IPS DF 6.9 (cell line): ENCODE measurements at regions not wholly inside any gene's neighbourhood (a gene's known extent, or its start where the extent isn't known, plus 50 kb on each side); places are given as distances from the start of the nearest gene placed in this dataset.

Source experiments
- DNase-seq: peaks from one replicate; pipeline ENCODE4 v3.0.0-alpha.2; 2013; ENCODE audit warnings: low read depth, low spot score
- H3K27ac ChIP-seq: one replicate; pipeline ENCODE4 v1.5.1; 2013; ENCODE audit warnings: low read length, control low read depth
- H3K27me3 ChIP-seq: 2 replicates; pipeline ENCODE4 v1.6.1; 2013; ENCODE audit warnings: mild to moderate bottlenecking, low read length; ENCODE audit not compliant: control insufficient read depth, insufficient read depth
- H3K36me3 ChIP-seq: 2 replicates; pipeline ENCODE4 v1.6.1; 2013; ENCODE audit warnings: low read length; ENCODE audit not compliant: control insufficient read depth, insufficient read depth
- H3K4me1 ChIP-seq: 2 replicates; pipeline ENCODE4 v1.6.1; 2013; ENCODE audit warnings: low read length; ENCODE audit not compliant: control insufficient read depth, insufficient read depth
- H3K4me3 ChIP-seq: 2 replicates; pipeline ENCODE4 v1.5.1; 2013; ENCODE audit warnings: mild to moderate bottlenecking, low read length
- H3K9me3 ChIP-seq: 2 replicates; pipeline ENCODE4 v1.6.1; 2013; ENCODE audit warnings: low read length, inconsistent platforms; ENCODE audit not compliant: control insufficient read depth, insufficient read depth
- WGBS: extraction: QIAGEN DNeasy Blood & Tissue Kit; methylation state at CpG from one replicate; pipeline ENCODE4 v1.1.7; 2013; ENCODE audit warnings: mixed read lengths, missing lambda C conversion rate; ENCODE audit not compliant: insufficient read length, insufficient coverage; 5-methylcytosine and 5-hydroxymethylcytosine counted together

DNA sequence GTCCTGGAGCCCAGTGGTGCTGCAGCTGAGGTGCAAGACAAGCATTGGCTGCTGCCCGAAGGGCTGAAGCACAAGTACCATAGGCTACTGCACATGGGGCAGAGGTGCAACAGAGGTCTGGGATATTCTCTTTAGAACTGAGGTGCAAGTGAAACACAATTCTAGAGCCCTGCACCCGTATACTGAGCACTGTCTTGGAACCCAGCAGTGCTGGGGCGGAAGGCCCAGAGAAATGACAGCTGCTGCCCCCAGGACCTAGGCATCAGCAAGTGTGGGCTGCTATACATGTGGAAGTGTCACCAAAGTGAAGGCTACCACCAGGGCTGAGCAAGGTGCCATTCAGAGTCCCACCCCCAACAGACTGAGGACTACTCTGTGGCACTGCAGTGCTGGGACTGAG, 393.6 kb upstream of the STEAP1 start:
- Histone ChIP-seq H3K27ac (no peak overlapping the region), H3K27me3 (no peaks in the 10 kb centered on the region), H3K36me3 (no peaks in the 10 kb centered on the region), H3K4me1 (no peaks in the 10 kb centered on the region), H3K4me3 (no peak overlapping the region), H3K9me3 (no peaks in the 10 kb centered on the region)
- DNase-seq: no peak
- no CpG with 5 or more reads among the region's 3 CpGs for WGBS

DNA sequence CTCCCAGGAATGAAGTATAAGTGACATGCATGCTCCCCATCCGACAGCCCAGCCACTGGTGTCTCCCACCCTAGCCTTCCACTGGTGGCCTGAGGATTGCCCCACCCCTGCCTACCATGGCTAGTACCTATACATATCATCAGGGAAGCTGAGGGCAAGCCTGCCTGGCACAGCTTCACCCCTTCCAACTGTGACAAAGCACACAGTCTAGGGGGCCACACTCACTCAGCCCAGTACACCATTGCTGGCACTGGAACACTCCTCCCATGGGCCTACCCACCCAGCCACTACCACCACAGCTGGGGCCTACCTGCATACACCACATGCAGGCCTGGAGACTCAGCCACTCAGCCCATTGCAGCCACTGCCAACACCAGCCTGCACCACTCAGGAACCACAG, 393.1 kb upstream of the STEAP1 start:
- no CpG with 5 or more reads among the region's 1 CpG for WGBS
- H3K27me3 ChIP-seq: no peaks in the 10 kb centered on the region
- H3K36me3 ChIP-seq: no peaks in the 10 kb centered on the region
- H3K27ac ChIP-seq: no peak overlapping the region
- no peaks in the 10 kb centered on the region for H3K4me1 ChIP-seq
- no peak overlapping the region for H3K4me3 ChIP-seq
- no peaks in the 10 kb centered on the region for H3K9me3 ChIP-seq
- DNase-seq: no peak

DNA sequence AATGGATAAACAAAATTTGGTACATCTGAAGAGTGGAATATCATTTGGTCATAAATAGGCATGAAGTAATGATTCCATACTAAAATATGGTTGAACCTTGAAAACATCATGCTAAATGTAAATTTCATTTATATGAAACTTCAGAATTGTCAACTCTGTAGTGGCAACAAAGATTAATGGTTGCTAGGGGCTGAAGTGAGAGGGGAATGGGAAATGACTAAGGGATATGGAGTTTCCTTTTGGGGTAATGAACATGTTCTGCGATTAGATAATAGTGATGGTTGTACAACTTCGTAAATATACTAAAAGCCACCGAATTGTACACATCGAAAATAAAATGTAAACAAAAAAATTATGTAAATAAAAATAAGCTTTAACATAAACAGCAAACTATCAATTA, 384.1 kb upstream of the STEAP1 start:
- DNase-seq: no peak
- Histone ChIP-seq H3K36me3 (no peaks in the 10 kb centered on the region), H3K27me3 (no peaks in the 10 kb centered on the region), H3K9me3 (no peaks in the 10 kb centered on the region), H3K27ac (no peak overlapping the region), H3K4me1 (no peaks in the 10 kb centered on the region), H3K4me3 (no peak overlapping the region)
- WGBS: no CpG with 5 or more reads among the region's 4 CpGs

DNA sequence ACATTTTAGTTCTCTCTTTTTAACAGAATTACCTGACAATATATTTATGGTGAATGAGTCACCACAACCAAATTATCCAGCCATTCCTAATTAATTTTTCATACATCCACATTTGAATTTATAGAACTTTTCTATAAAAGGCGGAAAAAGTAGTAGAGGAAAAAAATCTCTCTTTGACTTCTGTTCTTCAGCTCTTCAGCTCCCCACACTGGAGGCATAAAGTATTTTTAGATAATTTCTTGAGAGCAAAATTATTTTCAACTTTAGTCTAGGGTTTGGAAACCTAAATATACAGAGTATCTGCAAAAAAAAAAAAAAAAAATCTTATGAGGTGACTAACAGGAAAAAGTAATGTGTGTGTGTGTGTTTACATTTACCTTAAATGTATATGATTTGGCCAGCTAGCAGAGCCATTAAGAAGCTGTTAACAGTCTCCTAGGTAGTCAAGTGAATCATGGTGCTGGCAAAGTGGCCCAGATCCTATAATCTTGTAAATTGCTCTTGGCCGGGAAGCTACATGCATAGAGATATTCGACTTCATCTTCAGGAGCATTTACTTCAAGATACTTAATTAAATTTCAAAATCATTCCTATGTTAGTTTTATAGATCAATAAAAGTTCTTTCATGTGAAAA, 383.1 kb upstream of the STEAP1 start:
- Histone ChIP-seq H3K27me3 (no peaks in the 10 kb centered on the region), H3K27ac (no peak overlapping the region), H3K9me3 (no peaks in the 10 kb centered on the region), H3K4me1 (no peaks in the 10 kb centered on the region), H3K36me3 (no peaks in the 10 kb centered on the region), H3K4me3 (no peak overlapping the region)
- no CpG with 5 or more reads among the region's 3 CpGs for WGBS
- DNase-seq: no peak

DNA sequence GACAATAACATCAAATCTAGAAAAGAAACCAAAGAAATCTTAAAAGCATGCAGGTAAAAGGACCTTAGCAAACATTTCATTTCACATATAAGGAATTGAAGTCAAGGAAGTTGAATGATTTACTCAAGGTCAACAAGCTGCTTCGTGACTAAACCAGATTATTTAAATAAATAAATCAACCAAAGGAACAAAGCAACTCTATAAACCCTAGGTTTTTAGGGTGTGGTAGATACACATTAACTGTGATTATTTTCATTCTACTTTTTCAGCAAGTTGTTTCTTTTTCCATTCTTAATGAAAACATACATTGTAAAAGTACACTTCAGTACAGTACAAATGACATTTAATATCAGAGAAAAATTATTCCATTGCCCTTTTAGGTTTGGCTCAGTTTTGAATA, 382.0 kb upstream of the STEAP1 start:
- DNase-seq: no peak
- Histone ChIP-seq H3K9me3 (no peaks in the 10 kb centered on the region), H3K4me3 (no peak overlapping the region), H3K27ac (no peak overlapping the region), H3K4me1 (no peaks in the 10 kb centered on the region), H3K27me3 (no peaks in the 10 kb centered on the region), H3K36me3 (no peaks in the 10 kb centered on the region)
- no CpG with 5 or more reads among the region's 1 CpG for WGBS

DNA sequence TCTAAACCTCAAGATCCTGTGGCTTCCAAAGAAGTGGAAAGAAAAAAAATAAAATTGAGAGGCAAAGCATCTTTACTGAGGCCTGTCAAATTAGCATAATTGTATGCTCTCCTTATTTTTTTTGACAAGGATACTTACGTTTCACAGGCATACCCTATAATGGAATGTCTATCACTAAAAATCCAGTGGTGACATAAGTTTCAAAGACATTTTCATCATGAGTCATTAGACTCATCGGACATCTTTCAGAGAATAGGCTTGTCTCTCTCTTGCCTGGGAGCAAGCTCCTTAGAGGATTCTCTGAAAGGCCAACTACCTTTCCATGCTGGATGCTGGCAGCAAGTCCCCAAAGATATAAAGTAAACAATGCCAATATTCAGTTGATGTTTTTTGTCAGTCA, 380.7 kb upstream of the STEAP1 start:
- WGBS: no CpG with 5 or more reads among the region's 2 CpGs
- H3K27ac ChIP-seq: no peak overlapping the region
- DNase-seq: no peak
- no peaks in the 10 kb centered on the region for H3K9me3 ChIP-seq
- no peaks in the 10 kb centered on the region for H3K27me3 ChIP-seq
- H3K36me3 ChIP-seq: no peaks in the 10 kb centered on the region
- H3K4me1 ChIP-seq: no peaks in the 10 kb centered on the region
- no peak overlapping the region for H3K4me3 ChIP-seq

DNA sequence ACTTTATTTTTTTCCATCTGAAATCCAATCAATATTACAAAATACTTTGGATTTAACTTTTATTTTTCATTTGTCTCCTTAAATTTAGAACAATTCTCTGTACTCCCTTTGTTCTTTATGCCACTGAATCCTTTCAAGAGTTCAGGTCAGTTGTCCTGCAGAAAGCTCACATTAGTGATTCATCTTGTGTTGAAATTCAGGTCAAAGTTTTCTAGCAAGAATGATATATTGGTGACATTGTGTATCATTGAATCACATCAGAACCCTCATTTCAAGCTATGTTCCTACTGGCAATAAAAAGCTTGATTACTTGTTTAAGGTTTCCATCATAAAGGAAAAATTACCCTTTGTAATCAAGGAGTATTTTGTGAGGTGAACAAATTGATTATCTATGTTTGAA, 378.8 kb upstream of the STEAP1 start:
- no peaks in the 10 kb centered on the region for H3K4me1 ChIP-seq
- no peak overlapping the region for H3K4me3 ChIP-seq
- H3K27ac ChIP-seq: no peak overlapping the region
- no peaks in the 10 kb centered on the region for H3K27me3 ChIP-seq
- no peaks in the 10 kb centered on the region for H3K9me3 ChIP-seq
- H3K36me3 ChIP-seq: no peaks in the 10 kb centered on the region
- DNase-seq: no peak

DNA sequence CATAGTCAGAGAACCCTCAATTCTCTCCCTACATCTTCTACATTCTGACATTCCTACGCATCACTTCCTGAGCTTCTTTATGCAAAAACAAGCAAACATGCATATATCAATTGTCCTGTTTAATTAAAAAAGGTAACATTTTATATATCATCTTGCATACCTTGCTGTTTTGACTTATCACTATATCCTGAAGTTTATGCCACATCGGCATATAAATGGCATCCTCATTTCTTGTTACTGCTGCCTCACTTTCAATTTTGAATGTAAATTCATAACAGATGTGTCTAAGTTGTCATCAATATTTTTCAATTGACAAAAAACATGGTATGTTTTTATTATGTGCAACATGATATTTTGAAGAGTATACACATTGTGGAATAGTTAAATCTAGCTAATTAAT, 377.3 kb upstream of the STEAP1 start:
- H3K27me3 ChIP-seq: no peaks in the 10 kb centered on the region
- no peak overlapping the region for H3K27ac ChIP-seq
- DNase-seq: no peak
- H3K4me1 ChIP-seq: no peaks in the 10 kb centered on the region
- WGBS: no CpG with 5 or more reads among the region's 2 CpGs
- H3K4me3 ChIP-seq: no peak overlapping the region
- no peaks in the 10 kb centered on the region for H3K9me3 ChIP-seq
- no peaks in the 10 kb centered on the region for H3K36me3 ChIP-seq

DNA sequence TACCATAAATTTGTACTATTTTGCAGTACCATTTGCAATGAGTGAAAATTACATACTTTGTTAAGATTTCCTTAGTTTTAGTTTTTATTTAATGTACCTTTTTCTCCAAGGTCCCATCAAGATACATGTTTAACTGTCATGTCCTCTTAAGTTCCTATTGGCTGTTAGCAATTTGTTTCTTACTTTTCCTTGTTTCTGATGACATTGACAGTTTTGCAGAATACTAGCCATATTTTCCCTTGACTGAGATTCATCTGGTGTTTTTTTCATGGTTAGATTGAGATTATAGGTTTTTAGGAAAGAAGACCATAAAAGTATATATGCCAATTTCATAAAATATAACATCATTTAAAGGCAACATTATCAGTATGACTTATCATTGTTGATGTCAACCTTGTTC, 376.8 kb upstream of the STEAP1 start:
- DNase-seq: no peak

DNA sequence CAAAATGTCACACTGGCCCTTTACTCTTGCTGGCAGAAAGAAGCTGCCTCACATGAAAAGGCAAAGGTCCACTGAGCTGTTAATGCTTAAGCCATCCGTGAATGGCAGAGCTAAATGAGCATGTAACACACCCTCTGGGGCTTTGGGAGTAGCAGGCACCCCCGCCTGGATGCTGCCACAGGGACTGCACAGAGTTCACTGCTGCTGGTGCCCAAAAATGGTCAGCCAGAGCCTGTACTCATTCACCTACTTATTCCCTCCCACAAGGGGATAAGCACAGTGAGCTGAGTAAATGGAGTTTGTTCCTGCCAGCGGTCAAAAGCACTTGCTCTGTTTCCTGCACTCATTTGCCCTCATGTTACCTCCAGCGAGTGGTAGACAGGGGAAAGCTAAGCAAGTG, 374.0 kb upstream of the STEAP1 start:
- Histone ChIP-seq H3K4me1 (no peaks in the 10 kb centered on the region), H3K9me3 (no peaks in the 10 kb centered on the region), H3K27ac (no peak overlapping the region), H3K4me3 (no peak overlapping the region), H3K36me3 (no peaks in the 10 kb centered on the region), H3K27me3 (no peaks in the 10 kb centered on the region)
- WGBS: no CpG with 5 or more reads among the region's 4 CpGs
- DNase-seq: no peak

More for the DNA sequence above, 376.8 kb upstream of the STEAP1 start:
- Histone ChIP-seq H3K27ac (no peak overlapping the region), H3K9me3 (no peaks in the 10 kb centered on the region), H3K4me3 (no peak overlapping the region), H3K27me3 (no peaks in the 10 kb centered on the region), H3K4me1 (no peaks in the 10 kb centered on the region), H3K36me3 (no peaks in the 10 kb centered on the region)

DNA sequence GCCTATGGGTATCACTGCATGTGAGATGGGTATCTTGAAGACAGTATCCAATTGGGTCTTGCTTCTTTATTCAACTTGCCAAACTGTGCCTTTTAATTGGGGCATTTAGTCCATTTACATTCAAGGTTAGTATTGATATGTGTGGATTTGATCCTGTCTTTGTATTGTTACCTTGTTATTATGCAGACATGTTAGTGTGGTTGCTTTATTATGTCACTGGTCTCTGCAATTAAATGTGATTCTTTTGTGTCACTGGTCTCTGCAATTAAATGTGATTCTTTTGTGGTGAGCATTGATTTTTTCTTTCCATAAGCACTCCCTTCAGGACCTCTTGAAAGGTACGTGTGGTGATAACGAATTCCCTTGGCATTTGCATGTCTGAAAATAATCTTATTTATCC, 357.8 kb upstream of the STEAP1 start:
- no CpG with 5 or more reads among the region's 2 CpGs for WGBS

More for the DNA sequence above, 357.8 kb upstream of the STEAP1 start:
- Histone ChIP-seq H3K27me3 (no peaks in the 10 kb centered on the region), H3K36me3 (no peaks in the 10 kb centered on the region), H3K27ac (no peak overlapping the region), H3K9me3 (no peaks in the 10 kb centered on the region), H3K4me1 (peaks cover 3% of the 10 kb centered on the region), H3K4me3 (no peak overlapping the region)
- DNase-seq: no peak
